Psoas muscle (tissue), 7 donors: ENCODE measurements at regions not wholly inside any gene's neighbourhood (a gene's known extent, or its start where the extent isn't known, plus 50 kb on each side); places are given as distances from the start of the nearest gene placed in this dataset.

ENCODE experiments used
- ATAC-seq, 4 donors: fragments of 200-7000 bp; cut with Tn5 transposase; one replicate each; pipeline ENCODE4 v1.9.1; 2020; ENCODE audit warnings: moderate library complexity in 3 of 4, mild to moderate bottlenecking in 2 of 4
- DNase-seq, 2 donors: peaks; one replicate each; pipeline ENCODE4 v3.0.0-alpha.2; 2020
- H3K27ac ChIP-seq: fragments of 200-600 bp; one replicate; pipeline ENCODE4 v1.8.0; 2022
- H3K27me3 ChIP-seq, 3 donors: fragments of 200-600 bp in 1 of 3; one replicate each; pipeline versions ENCODE4 v1.6.1 to v1.8.0; 2013 to 2022; ENCODE audit warnings: low read length in 2 of 3, mild to moderate bottlenecking in 2 of 3, moderate library complexity in 1 of 3; ENCODE audit not compliant: insufficient read depth in 3 of 3
- H3K36me3 ChIP-seq, 2 donors: fragments of 200-600 bp in 1 of 2; one replicate each; pipeline versions ENCODE4 v1.6.1 to v1.8.0; 2013 to 2022; ENCODE audit warnings: low read depth in 1 of 2, mild to moderate bottlenecking in 1 of 2, moderate library complexity in 1 of 2; ENCODE audit not compliant: insufficient read depth in 1 of 2
- H3K4me1 ChIP-seq: fragments of 200-600 bp; one replicate; pipeline ENCODE4 v1.8.0; 2022
- H3K4me3 ChIP-seq: fragments of 200-600 bp; one replicate; pipeline ENCODE4 v1.8.0; 2022; ENCODE audit warnings: mild to moderate bottlenecking
- H3K9me3 ChIP-seq: fragments of 200-600 bp; one replicate; pipeline ENCODE4 v1.8.0; 2022
- WGBS, 3 donors: extraction: QIAGEN DNeasy Blood & Tissue Kit; methylation state at CpG; one replicate each; pipeline versions ENCODE4 v1.1.6 to v1.1.7; 2013; 5-methylcytosine and 5-hydroxymethylcytosine counted together
- intact Hi-C, 2 donors: fragments of 100-400 bp; cut with DNase I; formaldehyde crosslinking; loops; one replicate each; pipeline versions ENCODE4 v1.11.0 to v1.14.2; 2022
- TF ChIP-seq, protein P1 (sequence below): fragments of 200-600 bp; IDR thresholded peaks from one replicate; pipeline ENCODE4 v1.8.0; 2022; ENCODE audit warnings: antibody characterized with exemption
- donor health status: healthy with polysubstance abuse.
- donor health status: DM: no; HTN: no; CAD: no; lungs with moderate emphysema.
- donor health status: Bipolar disorder and iron deficiency.
- donor health status: healthy.
- donor health status: DM: yes; HTN: yes; CAD: no.
- donor health status: DM: no; HTN: no; CAD: no.
- donor health status: DM: yes; HTN: yes; CAD: no.

DNA sequence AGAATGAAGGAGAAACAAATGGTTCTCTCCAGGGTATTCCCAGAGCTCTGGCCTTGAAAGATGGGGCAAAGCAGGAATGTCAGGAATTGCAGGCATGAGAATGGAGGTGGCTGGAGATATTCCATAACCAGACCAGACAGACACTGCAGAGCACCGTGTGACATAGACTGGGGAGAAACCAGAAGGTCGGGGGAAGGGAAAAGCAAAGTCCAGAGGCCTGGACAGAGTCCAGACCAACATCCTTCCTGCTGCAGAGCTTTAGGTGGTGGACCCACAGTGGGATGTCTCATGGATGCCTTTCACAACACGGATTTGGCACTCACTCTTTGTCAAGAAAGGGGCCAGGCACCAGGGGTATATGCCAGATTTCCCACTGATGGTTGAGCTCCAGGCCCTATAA lies 177.2 kb upstream of the INHBA start:
- TF ChIP-seq, protein P1, sequence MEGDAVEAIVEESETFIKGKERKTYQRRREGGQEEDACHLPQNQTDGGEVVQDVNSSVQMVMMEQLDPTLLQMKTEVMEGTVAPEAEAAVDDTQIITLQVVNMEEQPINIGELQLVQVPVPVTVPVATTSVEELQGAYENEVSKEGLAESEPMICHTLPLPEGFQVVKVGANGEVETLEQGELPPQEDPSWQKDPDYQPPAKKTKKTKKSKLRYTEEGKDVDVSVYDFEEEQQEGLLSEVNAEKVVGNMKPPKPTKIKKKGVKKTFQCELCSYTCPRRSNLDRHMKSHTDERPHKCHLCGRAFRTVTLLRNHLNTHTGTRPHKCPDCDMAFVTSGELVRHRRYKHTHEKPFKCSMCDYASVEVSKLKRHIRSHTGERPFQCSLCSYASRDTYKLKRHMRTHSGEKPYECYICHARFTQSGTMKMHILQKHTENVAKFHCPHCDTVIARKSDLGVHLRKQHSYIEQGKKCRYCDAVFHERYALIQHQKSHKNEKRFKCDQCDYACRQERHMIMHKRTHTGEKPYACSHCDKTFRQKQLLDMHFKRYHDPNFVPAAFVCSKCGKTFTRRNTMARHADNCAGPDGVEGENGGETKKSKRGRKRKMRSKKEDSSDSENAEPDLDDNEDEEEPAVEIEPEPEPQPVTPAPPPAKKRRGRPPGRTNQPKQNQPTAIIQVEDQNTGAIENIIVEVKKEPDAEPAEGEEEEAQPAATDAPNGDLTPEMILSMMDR, result no peak
- Histone ChIP-seq H3K27ac (no peak overlapping the region), H3K9me3 (no peaks in the 10 kb centered on the region), H3K36me3 (no peaks in the 10 kb centered on the region), H3K27me3 (peaks cover 0 to 1% (median 0%) of the 10 kb centered on the region in 3 donors), H3K4me1 (no peaks in the 10 kb centered on the region), H3K4me3 (no peak overlapping the region)
- ATAC-seq (no peak), DNase-seq (no peak)
- intact Hi-C loops, result no loop called here
- 17 to 32% (median 17%) methylated on average over 3 of the region's 3 CpGs for WGBS, 3 donors

DNA sequence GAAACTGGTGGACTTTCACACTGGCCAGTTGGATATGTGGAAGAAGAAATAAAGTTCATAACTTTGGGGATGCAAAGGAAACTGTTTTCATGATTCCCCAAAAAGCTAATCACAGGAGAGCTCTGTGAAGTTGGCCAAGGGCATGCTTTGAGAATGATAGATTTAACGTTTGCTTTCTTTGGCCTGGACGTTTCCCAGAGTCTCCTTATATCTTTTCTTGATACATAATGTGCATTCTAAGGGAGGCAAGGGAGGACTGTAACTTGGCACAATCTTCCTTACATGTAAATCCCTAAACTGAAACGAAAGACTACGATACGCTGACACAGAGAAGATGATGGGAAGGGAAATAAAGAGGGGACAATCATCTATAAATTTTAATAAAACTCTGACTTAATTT lies 176.5 kb upstream of the INHBA start:
- H3K9me3 ChIP-seq, result no peaks in the 10 kb centered on the region
- H3K4me3 ChIP-seq, result no peak overlapping the region
- ATAC-seq (no peak), DNase-seq (no peak)
- no peak overlapping the region for H3K27ac ChIP-seq
- no peaks in the 10 kb centered on the region for H3K4me1 ChIP-seq
- 44 to 68% (median 66%) methylated on average over 5 of the region's 5 CpGs for WGBS, 3 donors
- H3K36me3 ChIP-seq, result no peaks in the 10 kb centered on the region
- TF ChIP-seq, protein P1, result no peak
- intact Hi-C loops, result no loop called here
- H3K27me3 ChIP-seq, result peaks cover 0 to 3% (median 0%) of the 10 kb centered on the region in 3 donors

DNA sequence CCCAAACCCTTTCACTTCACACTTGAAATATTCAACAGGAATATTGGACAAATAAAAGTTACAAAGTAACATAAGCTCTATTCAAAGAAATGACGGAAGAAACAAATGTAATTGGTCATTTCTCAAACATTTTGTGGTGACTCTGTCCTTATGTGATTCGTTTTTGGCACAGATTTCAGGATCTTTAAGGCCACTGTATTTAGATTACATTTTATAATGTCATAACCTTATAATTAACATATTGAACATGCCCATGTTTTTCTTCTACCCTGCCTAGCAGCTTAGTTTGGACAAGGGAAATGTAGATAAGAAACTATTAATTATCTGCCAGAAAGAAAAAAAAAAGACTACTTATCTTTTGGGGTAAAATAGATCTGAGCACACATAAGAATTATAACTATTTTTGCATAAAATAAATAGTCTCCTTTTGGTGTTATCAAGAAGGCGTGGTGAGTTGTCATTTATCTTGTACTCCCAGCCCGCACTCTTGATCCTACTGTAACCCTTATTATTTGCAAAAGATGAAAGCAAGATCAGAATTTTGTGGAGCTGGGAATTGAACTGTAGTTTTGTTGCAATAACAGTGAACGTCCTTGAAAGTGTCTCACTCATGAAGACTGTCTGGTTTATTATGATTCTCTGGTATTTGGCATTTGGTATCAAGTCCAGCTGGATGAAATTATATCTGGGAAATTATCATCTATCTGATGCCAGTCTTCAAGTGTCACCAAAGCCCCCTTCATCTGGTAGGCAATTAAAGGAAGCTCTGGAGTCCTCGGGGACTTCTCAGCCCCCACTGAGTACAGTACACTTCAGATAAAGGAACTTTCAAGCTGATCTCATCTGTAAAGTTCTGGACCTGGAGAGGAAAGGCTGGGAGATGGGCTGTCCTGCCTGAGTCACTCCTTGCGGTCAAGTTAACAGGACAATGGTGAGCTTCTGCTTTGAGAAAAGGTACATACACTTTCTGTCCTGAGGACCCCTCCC lies 175.7 kb upstream of the INHBA start:
- H3K9me3 ChIP-seq, result no peaks in the 10 kb centered on the region
- ATAC-seq (no peak), DNase-seq (no peak)
- TF ChIP-seq, protein P1, result no peak
- intact Hi-C loops, result no loop called here
- H3K4me3 ChIP-seq, result no peak overlapping the region
- H3K4me1 ChIP-seq, result no peaks in the 10 kb centered on the region
- no peak overlapping the region for H3K27ac ChIP-seq
- H3K36me3 ChIP-seq, result no peaks in the 10 kb centered on the region
- 58 to 70% (median 59%) methylated on average over 7 of the region's 7 CpGs for WGBS, 3 donors
- peaks cover 0 to 3% (median 0%) of the 10 kb centered on the region in 3 donors for H3K27me3 ChIP-seq

DNA sequence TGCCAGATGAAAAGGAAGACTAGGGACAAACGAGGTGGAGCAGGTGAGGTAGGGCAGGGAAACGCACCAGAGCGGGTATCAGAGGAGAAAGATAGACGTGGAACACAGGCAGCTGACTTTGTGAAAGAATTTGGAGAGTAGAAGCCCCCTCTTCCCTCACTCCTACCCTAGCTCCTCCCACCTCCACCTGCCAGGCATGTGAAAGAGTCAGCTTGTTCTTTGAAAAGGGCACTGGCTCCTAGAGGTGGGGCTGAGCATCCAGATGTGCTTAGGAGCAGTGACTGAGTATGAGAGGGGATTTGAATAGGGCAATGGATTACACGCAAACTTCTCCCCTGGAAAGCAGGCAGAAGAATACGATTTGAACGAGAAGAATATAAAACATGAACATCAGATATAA lies 174.2 kb upstream of the INHBA start:
- Histone ChIP-seq H3K4me1 (no peaks in the 10 kb centered on the region), H3K27ac (no peak overlapping the region), H3K9me3 (no peaks in the 10 kb centered on the region), H3K27me3 (peaks cover 0 to 3% (median 0%) of the 10 kb centered on the region in 3 donors), H3K4me3 (no peak overlapping the region), H3K36me3 (no peaks in the 10 kb centered on the region)
- 78 to 86% (median 78%) methylated on average over 7 of the region's 7 CpGs for WGBS, 3 donors
- intact Hi-C loops, result no loop called here
- DNase-seq, result no peak
- TF ChIP-seq, protein P1, result no peak
- ATAC-seq, result no peak
